NK-92 treated with Interleukin-12 subunit alpha and Interleukin-12 subunit beta, amount 100 ng/mL, for 24 hours (cell line): ENCODE measurements at regions not wholly inside any gene's neighbourhood (a gene's known extent, or its start where the extent isn't known, plus 50 kb on each side); places are given as distances from the start of the nearest gene placed in this dataset.

Experiments
- DNase-seq: peaks from one replicate; lab custom pipeline; 2025; lab: John Stamatoyannopoulos, UW

DNA sequence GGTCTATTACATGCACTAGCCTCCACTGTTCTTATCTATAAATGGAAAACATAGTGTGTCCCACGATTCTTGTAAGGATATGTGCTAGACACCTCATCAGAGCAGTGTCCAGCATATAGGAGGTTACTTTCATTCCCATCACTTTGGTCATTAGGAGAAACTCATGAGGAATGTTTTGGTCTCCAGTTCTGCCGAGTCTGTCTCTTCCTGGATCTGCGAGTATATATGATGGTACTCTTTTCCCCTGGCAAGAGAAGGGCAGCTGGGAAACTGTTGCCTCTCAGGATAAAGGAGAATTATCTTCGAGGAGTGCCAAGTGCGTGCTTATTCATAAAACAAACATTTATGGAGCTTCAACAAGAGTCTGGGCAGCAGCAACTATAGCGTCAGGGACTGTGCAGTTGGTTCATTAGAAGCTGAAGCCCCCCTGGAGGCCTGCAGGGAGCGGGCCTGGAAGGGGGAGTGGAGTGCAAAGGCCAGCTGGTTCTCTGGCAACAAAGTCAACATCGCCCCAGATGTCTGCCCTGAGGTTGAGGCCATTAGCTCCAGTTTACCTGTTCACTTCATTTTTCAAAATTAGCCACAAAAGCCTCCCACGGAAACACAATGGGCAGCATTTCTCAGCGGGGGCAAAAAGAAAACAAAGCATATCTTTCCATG lies 811.9 kb downstream of the MAFB start:
- DNase-seq: no peak

DNA sequence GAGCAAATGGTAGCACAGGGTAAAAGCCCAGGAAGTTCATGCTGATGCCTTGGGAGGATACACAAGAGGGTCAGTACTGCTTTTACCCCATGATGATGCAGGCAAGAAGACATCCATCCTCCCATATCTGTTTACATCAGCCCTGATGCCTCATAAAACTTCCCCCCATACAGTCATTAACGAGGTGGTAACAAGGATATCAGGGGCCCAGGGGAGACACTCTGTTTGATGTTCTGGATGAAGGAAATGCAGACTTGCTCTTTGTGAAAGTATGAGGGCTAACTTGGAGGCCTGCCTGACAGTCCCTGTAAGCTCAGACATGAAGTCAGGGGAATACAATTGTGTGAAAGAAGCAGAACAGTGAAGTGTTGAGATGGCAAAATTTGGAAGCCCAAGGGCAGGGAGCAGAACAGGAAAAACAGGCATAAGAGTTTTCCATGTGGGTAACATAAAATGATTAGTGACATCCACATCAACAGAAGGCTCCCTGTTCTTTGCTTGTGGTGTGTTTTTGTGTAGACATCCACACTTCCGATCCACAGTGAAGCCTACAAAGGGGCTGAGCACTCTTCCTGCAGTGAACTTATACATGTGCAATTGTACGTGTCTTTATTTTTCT lies 813.4 kb downstream of the MAFB start:
- no peak for DNase-seq

DNA sequence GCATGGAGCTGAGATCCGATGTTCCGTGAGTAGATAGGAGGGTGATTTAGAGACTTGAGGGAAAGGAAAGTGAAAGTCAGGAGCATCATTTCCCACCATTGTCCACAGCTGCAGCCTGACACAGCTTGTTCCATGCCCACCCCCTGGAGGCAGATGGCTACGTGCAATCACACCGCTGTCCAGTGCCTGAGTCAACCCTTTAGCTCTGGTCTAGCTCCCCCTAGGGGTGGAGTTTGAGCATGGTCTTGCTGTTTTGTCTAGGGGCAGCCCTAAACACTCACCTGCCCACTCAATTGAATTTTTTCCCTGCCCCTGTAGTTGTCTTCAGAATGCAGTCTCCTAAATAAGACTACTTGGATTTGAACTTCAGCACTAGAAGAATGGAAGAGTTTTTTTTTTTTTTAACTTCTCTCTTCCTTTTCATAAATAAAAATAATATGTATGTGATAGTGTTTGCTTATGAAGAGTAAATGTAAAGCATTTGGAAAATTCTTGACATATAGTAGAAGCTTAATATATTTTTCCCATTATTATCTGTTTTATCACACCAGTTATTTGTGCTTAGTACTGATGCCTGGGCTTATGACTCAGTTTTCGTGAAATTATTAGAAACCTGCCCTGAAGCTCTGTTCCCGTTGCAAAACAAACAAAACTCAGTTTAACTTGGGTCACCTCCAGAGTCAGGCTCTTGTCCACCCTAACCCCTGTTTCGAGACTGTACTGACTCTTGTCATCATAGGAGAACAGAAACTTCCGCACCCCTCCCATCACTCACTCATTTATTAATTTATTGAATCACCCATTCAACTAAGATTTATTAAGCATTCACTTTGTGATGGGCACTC lies 814.8 kb downstream of the MAFB start:
- DNase-seq: peak; percentile 14

DNA sequence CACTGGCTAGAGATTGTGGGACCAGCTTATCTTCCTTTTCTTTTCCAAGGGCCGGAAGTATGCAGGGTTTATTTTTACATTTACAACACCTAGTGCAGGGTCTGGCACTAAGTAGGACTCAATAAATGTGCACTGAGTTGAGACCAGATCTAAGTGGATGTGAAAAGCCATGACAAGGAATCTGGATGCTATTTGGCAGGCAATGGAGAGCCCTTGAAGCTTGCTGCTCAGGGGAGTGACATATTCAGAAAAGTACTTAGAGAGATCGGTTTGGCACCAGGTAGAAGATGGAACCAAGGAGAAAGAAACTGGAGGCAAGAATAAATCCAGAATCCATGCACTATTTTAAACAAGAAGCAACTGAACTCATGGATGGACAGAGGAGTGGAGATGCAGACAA lies 815.8 kb downstream of the MAFB start:
- DNase-seq: no peak

DNA sequence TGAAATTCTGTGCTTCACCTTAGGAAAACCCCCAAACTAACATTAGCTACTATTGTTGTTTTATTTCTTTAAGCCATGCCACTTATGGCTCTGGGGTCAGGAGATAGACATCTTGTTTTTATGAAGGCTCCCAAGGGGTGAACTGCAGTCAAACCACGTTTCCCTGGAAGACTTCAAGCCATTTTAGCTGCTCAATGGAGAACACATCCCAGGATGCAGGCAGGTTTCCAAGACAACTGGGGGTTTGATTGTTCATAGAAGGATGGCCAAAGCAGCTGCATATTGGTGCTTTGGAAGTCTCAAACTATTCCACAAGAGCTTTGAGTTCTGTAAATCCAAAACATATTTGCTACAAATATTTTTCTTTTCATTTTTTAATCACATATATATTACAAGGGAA lies 818.0 kb downstream of the MAFB start:
- no peak for DNase-seq

DNA sequence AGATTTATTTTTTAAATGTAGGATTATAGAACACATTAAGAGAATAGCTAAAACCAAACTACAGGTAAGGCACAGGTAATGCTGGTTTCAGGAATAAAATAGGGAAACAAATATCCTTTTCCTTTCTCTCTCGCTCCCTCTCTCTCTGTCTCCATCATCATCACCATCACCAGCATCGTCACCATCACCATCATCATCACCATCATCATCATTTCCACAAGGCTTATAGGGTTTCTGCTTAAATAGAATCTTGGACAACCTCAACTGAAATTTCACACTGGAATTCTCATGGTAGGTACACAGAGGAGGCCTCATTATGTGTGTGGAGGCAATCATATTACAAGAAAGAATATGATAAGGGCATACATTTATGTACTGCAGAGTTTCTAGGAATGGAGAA lies 823.6 kb downstream of the MAFB start:
- no peak for DNase-seq

DNA sequence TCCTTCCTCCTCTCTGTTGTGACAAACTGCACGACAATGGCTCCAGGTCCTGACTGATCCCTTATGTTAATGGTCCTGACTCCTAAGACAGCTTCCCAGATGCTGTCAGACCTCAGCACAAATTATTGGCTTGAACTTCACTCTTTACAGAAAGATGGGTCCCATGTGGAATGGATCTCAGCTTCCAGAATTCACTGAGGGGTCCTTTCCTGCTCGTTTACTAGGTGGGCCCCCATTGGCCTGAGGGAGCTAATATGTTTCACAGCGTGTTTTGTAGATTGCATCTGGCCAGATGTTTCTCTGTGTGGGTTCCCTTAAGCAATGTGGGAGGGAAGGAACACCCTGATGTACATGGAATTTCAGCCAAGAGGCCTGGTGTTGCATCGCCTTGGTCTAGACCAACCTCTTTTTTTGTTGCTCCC lies 826.6 kb downstream of the MAFB start:
- no peak for DNase-seq

DNA sequence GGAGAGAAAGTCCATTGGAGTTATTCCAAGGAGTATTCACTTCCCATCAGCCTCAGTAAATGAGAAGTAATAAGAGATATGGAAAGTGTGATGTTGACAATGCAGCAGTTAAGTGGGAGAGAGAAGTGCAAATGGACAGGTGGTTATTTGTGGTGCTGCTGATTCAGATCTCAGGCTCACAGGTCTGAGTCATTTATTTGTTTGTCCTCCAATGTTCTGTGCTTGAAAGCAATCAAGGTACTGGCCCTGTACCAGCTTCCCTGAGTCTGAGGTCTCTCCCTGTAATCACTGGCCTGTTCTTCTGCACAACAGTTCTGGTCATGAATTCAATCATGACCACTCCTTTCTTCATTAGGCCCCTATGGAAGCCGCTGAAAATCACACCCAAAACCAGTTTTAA lies 827.7 kb downstream of the MAFB start:
- no peak for DNase-seq

DNA sequence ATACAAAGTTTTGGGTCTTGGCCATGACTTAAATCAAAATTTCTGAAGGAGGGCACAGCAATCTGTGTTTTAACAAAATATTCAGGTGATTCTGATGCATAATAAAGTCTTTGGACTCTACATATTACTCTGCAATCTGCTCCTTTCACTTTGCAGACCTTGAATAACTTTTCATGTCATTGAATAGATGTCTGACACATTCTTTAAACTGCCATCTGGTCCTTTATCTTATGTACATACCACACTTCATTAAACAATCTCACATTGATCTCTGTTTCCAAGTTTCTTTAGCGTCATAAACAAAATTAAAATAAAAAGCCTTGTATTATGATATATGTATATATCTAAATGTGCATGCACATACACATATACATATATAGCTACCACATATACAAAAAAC lies 831.2 kb downstream of the MAFB start:
- DNase-seq: no peak

DNA sequence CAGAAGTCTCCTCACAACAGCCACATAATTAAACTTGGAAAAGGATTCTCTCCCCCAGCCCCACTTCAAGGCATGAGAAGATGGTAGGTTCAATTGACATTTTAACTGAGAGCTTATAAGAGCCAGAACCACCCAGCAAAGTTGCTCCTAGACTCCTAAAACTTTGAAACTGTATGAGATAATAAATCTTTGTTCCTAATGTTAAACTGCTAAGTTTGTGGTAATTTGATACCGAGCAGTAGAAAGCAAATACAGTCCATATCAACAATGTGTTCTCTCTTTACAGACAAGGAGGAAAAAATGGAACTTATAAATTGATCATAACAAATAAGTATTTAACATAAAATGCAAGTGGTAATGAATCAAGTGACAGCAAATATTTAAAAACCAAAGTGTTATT lies 831.8 kb downstream of the MAFB start:
- DNase-seq: no peak

DNA sequence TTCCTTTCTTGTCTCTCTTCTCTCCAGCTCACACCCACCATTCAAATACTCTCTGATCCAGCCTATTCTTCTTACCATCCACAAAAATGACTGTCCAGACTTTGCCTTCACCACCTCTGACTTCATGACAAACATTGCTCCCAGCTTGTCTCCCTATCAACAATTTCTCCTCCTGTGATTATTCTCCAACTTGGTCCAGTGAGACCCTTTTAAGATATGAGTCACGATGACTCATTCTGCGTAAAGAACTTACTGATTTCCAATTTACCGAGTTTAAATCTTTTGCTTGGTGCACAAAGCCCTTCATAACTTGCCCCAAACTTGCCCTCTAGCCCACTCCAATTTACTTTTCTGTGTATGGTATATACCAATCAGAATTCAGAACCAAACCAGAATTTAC lies 833.2 kb downstream of the MAFB start:
- DNase-seq: no peak

DNA sequence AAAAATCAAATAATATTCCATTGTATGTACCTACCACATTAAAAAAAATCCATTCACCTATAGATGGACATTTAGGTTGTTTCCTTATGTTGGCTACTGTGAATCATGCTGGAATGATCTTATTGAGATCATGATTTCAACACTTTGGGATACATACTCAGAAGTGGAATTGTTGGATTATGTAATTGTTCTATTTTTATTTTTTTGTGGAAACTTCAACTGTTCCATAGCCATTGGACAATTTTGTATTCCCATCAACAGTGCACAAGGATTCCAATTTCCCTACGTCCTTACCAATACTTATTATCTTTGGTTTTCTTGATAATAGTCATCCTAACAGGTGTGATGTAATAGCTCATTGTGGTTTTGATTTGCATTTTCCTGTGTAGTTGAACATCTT lies 834.0 kb downstream of the MAFB start:
- DNase-seq: no peak

DNA sequence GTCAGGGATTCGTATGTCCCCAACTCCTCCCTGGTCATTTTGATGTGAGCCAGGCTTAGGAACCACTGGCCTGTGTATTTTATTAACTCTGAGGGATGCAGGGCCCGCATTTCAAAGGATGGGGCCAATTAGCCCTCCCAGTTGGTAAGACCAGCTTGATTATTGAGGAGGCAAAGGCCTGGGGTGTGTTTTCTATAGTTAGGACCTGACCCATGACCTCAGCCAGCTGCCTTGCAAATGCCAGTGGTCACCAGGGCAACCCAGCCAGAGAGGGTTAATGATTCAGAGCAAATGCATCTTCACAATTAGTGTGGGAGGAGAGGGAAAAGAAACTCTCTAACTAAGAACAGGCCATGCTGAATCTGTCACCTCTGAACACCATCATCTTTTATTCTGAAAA lies 835.4 kb downstream of the MAFB start:
- no peak for DNase-seq

DNA sequence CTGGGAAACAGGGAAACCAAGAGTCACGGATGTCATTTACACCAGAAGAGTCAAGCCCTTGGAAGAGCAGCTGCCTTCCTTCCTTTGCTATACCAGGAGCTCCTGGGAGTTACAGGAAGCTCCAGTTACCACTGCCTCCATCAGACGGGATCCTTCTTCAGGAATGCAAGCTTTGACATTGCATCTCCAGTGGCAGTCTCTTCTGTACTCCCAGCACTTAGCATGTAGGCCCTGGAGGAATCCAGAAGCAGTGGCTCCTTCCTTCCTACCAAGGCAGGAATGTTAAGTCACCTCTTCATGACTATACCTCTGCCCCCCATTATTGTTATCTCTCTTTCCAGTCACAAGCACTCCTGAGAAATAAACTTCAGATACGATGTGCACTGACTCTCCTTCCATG lies 836.0 kb downstream of the MAFB start:
- DNase-seq: no peak

DNA sequence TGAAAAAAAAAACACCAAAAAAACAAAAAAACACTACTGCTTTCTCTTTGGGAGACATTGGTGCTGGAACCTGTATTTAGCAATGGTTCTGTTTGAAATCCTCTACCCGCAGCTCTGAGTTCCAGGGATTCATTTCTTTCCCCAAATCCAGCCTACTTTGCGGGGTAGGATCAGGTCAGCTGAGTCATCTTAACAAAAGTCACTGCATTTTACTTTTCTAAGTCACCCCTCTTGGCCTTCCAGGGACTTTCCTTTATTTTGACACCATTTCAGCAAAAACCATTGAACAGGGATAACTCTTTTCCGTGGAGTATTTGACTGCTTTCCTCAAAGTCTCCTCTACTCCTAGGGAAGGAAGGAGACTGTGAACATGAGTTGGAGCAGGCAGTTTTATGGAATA lies 837.6 kb downstream of the MAFB start:
- DNase-seq: no peak

DNA sequence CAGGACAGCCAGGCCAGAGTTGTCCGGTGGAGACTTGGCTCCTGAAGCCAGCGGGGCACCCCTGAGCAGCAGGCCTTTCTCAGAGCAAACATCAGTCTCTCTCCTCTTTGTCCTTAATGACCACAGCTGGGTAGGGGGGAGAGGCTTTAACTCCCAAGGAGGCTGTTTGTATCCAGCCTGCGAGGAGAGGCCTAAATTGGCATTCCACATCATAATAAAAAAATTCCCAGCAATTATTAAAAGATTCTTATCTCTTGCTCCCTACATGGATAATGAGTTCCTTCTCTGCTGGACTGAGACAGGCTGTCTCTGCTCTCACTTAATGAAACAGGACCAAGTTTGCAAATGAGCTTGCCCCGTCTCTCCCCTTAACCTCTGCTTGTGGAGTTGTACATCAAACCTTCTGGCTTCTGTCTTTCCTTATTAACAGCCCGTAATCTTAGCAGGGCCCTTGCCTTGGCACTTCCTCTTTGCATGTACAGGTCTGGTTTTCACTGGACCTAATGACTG lies 838.2 kb downstream of the MAFB start:
- DNase-seq: no peak

DNA sequence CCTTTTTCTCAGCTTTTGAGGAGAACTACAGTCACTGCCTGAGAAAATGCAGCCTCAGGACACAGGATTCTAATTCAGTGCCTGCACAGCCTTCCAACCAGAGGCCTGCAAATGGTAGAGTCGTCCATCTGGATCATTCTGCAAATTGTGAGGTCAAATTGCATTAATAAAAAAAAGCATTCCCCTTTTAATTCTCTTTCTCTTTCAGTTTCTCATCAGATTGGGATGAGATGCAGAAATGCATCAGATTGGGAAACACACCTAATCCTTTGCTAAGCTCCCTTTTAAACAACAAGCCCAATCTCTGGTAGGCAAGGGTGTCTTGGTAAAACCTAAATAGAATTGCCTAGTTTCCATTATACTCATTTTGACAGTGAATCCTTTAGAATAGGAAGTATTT lies 838.8 kb downstream of the MAFB start:
- no peak for DNase-seq

DNA sequence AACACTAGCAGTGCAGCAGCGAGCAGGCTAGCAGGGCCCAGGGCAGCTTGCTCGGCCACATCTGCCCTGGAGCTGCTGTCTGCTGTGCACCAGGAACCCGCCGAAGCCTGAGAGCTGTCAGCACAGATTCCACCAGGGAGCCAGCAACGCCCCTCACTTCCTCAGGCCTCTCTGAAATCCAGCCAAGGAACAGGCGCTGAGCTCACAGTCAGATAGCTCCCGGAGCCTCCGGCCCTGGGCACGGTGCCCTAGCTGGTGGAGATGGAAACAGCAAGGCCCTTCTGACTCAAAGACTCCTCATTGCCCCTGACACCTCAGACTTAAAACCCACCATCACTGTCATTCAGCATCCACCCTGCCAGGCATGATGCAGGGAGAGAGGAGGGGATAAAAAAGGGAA lies 839.4 kb downstream of the MAFB start:
- no peak for DNase-seq

DNA sequence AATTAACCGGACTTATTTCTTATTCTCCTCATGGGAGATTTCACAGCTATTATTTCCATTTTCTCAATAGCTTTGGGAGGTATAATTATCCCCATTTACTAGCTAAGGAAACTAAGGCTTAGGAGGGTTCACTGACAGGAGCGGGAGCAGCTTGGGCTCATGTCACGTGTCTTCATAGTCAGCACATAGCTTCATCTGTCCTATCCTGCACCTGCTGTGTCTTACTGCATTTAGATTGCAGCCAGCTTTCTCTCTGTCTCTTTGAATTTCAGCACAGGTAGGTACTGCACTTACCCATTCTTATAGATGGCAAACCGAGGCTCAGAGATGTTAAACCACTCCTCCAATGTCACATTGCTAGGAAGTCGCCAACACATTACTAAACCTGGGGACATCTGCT lies 839.9 kb downstream of the MAFB start:
- DNase-seq: no peak

DNA sequence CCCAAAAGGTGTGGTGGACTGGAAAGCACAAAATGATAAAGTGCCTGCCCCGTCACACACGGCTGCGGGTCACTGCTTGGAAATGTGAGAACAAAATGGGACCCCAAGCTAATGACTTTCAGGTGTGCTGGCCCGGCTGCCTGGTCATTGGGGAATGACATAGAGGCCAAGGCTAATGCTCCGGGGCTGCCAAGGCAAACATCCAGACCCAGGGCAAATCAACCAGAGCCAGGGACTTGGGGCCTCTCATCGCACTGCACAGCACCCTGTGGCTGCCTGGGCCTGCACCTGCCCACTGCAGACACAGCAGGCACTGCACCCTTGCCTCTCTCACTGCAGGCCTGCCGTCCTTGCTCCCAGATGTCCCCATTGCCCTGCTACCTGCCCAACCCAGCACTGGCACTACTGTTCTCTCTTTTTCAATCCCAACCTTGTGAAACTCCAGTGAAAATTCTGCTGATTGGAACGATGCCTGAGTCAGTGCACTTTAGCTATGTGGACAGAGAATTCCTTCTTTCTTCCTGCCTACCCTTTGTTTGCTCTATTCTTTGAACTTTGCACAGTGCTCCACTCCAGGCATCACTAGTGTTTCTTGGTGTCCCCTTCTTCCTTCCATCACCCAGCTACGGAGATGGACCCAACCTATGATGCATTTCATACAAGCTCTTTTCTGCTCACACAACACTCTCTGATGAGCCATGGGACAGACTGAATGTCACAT lies 849.5 kb downstream of the MAFB start:
- DNase-seq: no peak

DNA sequence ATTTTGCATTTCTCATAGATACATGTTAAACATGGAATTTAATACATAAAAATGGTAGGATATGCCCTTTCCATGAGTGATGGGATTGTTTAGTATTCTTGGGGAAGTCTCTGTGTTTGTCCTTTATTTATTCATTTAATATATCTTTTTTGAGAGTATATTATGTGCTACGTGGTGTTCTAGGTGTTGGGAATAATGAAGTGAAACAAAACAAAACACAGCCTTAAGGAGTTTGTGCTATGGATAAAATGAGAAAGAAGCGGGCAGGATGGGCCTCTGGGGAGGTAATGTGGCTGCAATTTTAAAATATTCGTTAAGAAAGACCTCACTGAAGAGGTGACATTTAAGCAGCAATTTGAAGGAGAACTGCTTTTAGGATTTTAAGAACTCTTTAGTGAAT lies 851.5 kb downstream of the MAFB start:
- DNase-seq: no peak

DNA sequence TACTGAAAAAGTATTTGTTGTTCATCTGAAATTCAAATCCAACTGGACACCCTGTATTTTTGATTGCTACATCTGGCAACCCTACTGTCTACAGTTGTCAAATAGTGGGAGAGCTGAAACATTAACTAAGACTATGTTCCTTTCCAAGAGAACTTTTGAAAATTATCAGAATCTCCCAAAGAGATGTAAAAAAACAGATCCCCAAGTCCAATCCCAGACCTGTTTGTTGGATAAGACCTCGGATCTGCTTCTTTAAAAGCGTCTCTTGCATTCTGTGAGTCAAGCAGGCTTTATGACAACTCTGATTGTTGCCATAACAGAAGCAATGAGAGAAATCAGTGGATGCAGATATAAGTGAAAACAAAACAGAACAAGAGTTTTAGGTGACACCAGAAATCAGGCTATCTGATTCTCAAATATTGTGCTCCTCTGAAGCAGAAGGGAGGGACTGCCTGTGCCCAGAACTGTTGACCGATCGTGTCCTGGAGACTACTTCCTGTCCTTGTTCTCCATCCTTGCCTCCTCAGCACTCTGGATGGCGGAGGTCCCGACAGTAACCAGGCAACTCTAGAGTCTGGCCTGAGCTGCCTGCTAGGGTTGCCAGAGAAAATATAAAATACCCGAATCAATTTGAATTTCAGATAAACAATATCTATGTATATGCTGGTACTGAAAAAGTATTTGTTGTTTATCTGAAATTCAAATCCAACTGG lies 853.8 kb downstream of the MAFB start:
- DNase-seq: no peak
